HL-60 (cell line): ENCODE measurements at regions not wholly inside any gene's neighbourhood (a gene's known extent, or its start where the extent isn't known, plus 50 kb on each side); places are given as distances from the start of the nearest gene placed in this dataset.

Experiments
- SPI1 ChIP-seq: IDR thresholded peaks from 2 replicates; pipeline ENCODE4 v1.6.1; 2012; ENCODE audit warnings: low read depth, mild to moderate bottlenecking, borderline replicate concordance
- TF ChIP-seq, protein P1 (sequence below): IDR thresholded peaks from one replicate; pipeline ENCODE4 v1.5.1; 2011; ENCODE audit warnings: low read length, control low read depth, inconsistent platforms; ENCODE audit not compliant: insufficient read depth
- TF ChIP-seq, protein P2 (sequence below): IDR thresholded peaks from 2 replicates; pipeline ENCODE4 v1.6.1; 2012; ENCODE audit warnings: low read depth; ENCODE audit not compliant: insufficient replicate concordance

DNA sequence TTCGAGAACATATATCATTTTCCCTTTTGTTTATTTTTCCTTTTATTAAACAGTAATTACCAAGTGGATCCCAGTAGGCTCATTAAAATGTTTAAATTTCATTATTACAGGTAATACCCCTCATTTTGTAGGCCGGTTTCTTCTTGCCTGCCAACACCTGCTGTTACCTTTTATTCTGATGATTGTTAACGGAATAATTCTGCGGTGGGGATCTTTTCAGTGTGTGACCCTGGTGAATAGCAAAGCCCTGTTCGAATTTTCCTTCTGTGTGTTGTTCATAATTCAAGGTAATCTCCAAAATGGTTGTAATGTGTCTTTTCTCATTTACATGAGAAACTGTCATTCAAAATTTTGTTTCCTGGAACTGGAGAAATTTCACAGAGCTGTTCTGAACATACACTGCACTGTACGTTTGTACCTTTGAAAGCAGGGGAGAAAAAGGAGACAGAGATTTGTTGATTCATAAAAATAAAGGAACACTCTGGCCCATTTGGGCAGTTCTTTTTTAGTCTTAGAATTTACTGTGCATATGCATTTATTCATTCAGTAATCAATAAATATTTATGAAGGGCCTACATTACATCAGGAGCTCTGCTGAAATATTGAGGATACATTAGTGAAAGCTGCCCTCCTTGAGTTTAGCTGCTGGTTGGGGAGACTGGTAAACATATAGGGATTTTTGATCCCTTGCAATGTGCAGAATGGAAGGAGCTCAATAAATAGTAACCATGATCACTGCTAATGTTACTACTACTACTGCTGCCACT is 502.0 kb downstream of the QKI start:
- TF ChIP-seq, protein P1, sequence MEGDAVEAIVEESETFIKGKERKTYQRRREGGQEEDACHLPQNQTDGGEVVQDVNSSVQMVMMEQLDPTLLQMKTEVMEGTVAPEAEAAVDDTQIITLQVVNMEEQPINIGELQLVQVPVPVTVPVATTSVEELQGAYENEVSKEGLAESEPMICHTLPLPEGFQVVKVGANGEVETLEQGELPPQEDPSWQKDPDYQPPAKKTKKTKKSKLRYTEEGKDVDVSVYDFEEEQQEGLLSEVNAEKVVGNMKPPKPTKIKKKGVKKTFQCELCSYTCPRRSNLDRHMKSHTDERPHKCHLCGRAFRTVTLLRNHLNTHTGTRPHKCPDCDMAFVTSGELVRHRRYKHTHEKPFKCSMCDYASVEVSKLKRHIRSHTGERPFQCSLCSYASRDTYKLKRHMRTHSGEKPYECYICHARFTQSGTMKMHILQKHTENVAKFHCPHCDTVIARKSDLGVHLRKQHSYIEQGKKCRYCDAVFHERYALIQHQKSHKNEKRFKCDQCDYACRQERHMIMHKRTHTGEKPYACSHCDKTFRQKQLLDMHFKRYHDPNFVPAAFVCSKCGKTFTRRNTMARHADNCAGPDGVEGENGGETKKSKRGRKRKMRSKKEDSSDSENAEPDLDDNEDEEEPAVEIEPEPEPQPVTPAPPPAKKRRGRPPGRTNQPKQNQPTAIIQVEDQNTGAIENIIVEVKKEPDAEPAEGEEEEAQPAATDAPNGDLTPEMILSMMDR: no peak
- no peak for TF ChIP-seq SPI1
- TF ChIP-seq, protein P2, sequence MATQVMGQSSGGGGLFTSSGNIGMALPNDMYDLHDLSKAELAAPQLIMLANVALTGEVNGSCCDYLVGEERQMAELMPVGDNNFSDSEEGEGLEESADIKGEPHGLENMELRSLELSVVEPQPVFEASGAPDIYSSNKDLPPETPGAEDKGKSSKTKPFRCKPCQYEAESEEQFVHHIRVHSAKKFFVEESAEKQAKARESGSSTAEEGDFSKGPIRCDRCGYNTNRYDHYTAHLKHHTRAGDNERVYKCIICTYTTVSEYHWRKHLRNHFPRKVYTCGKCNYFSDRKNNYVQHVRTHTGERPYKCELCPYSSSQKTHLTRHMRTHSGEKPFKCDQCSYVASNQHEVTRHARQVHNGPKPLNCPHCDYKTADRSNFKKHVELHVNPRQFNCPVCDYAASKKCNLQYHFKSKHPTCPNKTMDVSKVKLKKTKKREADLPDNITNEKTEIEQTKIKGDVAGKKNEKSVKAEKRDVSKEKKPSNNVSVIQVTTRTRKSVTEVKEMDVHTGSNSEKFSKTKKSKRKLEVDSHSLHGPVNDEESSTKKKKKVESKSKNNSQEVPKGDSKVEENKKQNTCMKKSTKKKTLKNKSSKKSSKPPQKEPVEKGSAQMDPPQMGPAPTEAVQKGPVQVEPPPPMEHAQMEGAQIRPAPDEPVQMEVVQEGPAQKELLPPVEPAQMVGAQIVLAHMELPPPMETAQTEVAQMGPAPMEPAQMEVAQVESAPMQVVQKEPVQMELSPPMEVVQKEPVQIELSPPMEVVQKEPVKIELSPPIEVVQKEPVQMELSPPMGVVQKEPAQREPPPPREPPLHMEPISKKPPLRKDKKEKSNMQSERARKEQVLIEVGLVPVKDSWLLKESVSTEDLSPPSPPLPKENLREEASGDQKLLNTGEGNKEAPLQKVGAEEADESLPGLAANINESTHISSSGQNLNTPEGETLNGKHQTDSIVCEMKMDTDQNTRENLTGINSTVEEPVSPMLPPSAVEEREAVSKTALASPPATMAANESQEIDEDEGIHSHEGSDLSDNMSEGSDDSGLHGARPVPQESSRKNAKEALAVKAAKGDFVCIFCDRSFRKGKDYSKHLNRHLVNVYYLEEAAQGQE: no peak
